Cardiac muscle cell (in vitro differentiated cells and primary cell): ENCODE measurements at regions not wholly inside any gene's neighbourhood (a gene's known extent, or its start where the extent isn't known, plus 50 kb on each side); places are given as distances from the start of the nearest gene placed in this dataset.

ENCODE experiments used
- DNase-seq, 2 donors: peaks; one replicate each; pipeline versions ENCODE4 v3.0.0 to v3.0.0-alpha.2; 2010 to 2017; ENCODE audit warnings: low read depth in 1 of 2, low spot score in 1 of 2
- H3K27ac ChIP-seq: fragments of 200-600 bp; sonication (generic); 2 replicates; pipeline ENCODE4 v1.5.1; 2016
- H3K27me3 ChIP-seq: fragments of 200-600 bp; sonication (generic); 2 replicates; pipeline ENCODE4 v1.6.0; 2016; ENCODE audit warnings: control low read depth
- H3K36me3 ChIP-seq: fragments of 200-600 bp; sonication (generic); 2 replicates; pipeline ENCODE4 v1.5.1; 2016; ENCODE audit warnings: control low read depth
- H3K4me1 ChIP-seq: fragments of 200-600 bp; sonication (generic); 2 replicates; pipeline ENCODE4 v1.8.1; 2017; ENCODE audit warnings: low read depth, mild to moderate bottlenecking, mixed run types
- H3K4me3 ChIP-seq: fragments of 200-600 bp; sonication (generic); 2 replicates; pipeline ENCODE4 v1.5.1; 2016; ENCODE audit warnings: mild to moderate bottlenecking
- H3K9me3 ChIP-seq: fragments of 200-600 bp; sonication (generic); 2 replicates; pipeline ENCODE4 v1.5.1; 2017; ENCODE audit warnings: low read depth, mild to moderate bottlenecking, control low read depth
- TF ChIP-seq, protein P1 (sequence below): IDR thresholded peaks from 2 replicates; pipeline ENCODE4 v1.5.1; 2012; ENCODE audit warnings: low read depth, mild to moderate bottlenecking, low read length

DNA sequence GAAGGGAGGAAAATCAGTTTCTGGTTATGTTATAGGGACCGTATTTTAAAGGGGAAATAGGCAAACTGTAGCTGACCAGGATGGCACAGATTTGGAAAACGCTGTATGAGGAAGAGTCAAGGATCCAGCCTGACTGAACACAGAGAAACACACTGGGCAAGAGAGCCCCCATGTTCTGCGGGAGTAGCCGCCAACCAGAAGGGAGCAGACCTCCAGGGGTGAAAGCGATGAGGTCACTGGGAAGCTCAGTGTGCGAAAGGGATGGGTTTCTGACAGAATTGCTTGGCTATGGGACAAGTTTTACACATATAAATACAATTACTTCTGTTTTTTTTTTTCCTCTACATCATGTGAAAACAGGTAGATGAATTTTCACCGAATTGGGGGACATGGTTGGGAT lies 291.6 kb upstream of the PODXL start:
- peaks cover 4% of the 10 kb centered on the region for H3K4me1 ChIP-seq
- no peak for DNase-seq
- TF ChIP-seq, protein P1, sequence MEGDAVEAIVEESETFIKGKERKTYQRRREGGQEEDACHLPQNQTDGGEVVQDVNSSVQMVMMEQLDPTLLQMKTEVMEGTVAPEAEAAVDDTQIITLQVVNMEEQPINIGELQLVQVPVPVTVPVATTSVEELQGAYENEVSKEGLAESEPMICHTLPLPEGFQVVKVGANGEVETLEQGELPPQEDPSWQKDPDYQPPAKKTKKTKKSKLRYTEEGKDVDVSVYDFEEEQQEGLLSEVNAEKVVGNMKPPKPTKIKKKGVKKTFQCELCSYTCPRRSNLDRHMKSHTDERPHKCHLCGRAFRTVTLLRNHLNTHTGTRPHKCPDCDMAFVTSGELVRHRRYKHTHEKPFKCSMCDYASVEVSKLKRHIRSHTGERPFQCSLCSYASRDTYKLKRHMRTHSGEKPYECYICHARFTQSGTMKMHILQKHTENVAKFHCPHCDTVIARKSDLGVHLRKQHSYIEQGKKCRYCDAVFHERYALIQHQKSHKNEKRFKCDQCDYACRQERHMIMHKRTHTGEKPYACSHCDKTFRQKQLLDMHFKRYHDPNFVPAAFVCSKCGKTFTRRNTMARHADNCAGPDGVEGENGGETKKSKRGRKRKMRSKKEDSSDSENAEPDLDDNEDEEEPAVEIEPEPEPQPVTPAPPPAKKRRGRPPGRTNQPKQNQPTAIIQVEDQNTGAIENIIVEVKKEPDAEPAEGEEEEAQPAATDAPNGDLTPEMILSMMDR: no peak
- H3K4me3 ChIP-seq: no peak overlapping the region
- H3K27me3 ChIP-seq: no peaks in the 10 kb centered on the region
- no peaks in the 10 kb centered on the region for H3K9me3 ChIP-seq
- H3K36me3 ChIP-seq: no peaks in the 10 kb centered on the region
- H3K27ac ChIP-seq: no peak overlapping the region

GRCh38 chr7:131845573-131846314 lies 289.3 kb upstream of the PODXL start:
- no peak overlapping the region for H3K27ac ChIP-seq
- H3K36me3 ChIP-seq: no peaks in the 10 kb centered on the region
- H3K9me3 ChIP-seq: no peaks in the 10 kb centered on the region
- H3K4me1 ChIP-seq: peaks cover 8% of the 10 kb centered on the region
- DNase-seq: no peak
- TF ChIP-seq, protein P1: no peak
- H3K4me3 ChIP-seq: no peak overlapping the region
- H3K27me3 ChIP-seq: no peaks in the 10 kb centered on the region

GRCh38 chr7:131844369-131844768 lies 287.9 kb upstream of the PODXL start:
- Histone ChIP-seq H3K27me3 (no peaks in the 10 kb centered on the region), H3K27ac (no peak overlapping the region), H3K4me1 (peaks cover 8% of the 10 kb centered on the region), H3K4me3 (no peak overlapping the region), H3K9me3 (no peaks in the 10 kb centered on the region), H3K36me3 (no peaks in the 10 kb centered on the region)
- TF ChIP-seq, protein P1: no peak
- DNase-seq: no peak

DNA sequence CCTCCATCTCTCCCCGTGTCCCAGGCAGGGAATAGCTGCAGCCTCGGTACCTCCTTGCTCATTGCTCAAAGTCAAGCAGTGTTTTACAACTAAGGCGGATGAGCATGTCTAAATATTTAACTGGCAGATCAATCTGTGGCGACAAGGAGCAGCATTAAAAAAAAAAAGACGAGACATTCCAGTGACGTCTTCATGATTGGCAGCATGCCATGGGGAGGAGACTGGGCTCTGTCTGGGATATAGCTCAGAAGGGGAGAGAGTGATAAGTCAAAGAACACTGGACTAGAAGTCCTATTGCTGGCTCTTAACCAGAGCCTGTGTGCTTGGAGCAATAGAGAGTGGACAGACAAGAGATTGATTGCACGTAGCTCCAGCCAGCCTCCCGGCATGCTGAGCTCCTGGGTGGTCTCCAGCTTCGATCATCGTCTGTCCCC lies 287.5 kb upstream of the PODXL start:
- no peaks in the 10 kb centered on the region for H3K27me3 ChIP-seq
- H3K9me3 ChIP-seq: no peaks in the 10 kb centered on the region
- no peaks in the 10 kb centered on the region for H3K36me3 ChIP-seq
- TF ChIP-seq, protein P1: no peak
- DNase-seq: peak; percentile 35 to 46
- no peak overlapping the region for H3K27ac ChIP-seq
- H3K4me3 ChIP-seq: no peak overlapping the region
- H3K4me1 ChIP-seq: peaks cover 8% of the 10 kb centered on the region

- TF ChIP-seq, protein P1: no peak
- Histone ChIP-seq H3K36me3 (no peaks in the 10 kb centered on the region), H3K9me3 (no peaks in the 10 kb centered on the region), H3K27ac (no peak overlapping the region), H3K4me1 (peaks cover 8% of the 10 kb centered on the region), H3K27me3 (peaks cover 3% of the 10 kb centered on the region), H3K4me3 (no peak overlapping the region)
- no peak for DNase-seq
Observed at GRCh38 chr7:131839967-131840690, 283.7 kb upstream of the PODXL start.
